T47D (cell line): ENCODE measurements at regions not wholly inside any gene's neighbourhood (a gene's known extent, or its start where the extent isn't known, plus 50 kb on each side); places are given as distances from the start of the nearest gene placed in this dataset.

Source experiments
- DNase-seq, 2 experiments: peaks; one replicate each; pipeline versions ENCODE4 v3.0.0 to v3.0.0-alpha.2; 2011 to 2012; ENCODE audit warnings: low read depth in 1 of 2, low spot score in 1 of 2
- JUND ChIP-seq: IDR thresholded peaks from 2 replicates; pipeline ENCODE4 v1.6.1; 2012; ENCODE audit warnings: low read depth
- in situ Hi-C: cut with HindIII; loops from 2 replicates; pipeline ENCODE4 v1.10.0; 2016; ENCODE audit warnings: low sequenced_read_pairs, low pct_unique_long_range_greater_than_20kb

- DNase-seq = peak in 1 of 2 experiments; percentile 3
- TF ChIP-seq JUND = no peak
- in situ Hi-C loops = no loop called here
Measured at GRCh38 chr2:82282111-82282882, 1977.7 kb upstream of the LRRTM1 start.

- TF ChIP-seq JUND = no peak
- no peak for DNase-seq
- in situ Hi-C loops = no loop called here
Measured at GRCh38 chr2:82279367-82279766, 1974.8 kb upstream of the LRRTM1 start.

DNA sequence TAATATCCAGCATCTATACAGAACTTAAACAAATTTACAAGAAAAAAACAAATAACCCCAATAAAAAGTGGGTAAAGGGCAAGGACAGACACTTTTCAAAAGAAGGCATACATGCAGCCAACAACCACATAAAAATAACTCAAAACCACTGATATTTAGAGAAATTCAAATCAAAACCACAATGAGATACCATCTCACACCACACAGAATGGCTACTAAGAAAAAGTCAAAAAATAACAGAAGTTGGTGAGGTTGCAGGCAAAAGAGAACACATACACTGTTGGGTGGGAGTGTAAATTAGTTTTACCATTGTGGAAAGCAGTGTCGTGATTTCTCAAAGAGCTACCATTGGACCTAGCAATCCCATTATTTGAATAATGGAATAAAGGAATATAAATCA lies 1973.9 kb upstream of the LRRTM1 start:
- DNase-seq = no peak
- TF ChIP-seq JUND = no peak
- in situ Hi-C loops = no loop called here

- in situ Hi-C loops = no loop called here
- TF ChIP-seq JUND = no peak
- peak in 1 of 2 experiments; percentile 44 for DNase-seq
Measured at GRCh38 chr2:82275599-82275998, 1971.0 kb upstream of the LRRTM1 start.

DNA sequence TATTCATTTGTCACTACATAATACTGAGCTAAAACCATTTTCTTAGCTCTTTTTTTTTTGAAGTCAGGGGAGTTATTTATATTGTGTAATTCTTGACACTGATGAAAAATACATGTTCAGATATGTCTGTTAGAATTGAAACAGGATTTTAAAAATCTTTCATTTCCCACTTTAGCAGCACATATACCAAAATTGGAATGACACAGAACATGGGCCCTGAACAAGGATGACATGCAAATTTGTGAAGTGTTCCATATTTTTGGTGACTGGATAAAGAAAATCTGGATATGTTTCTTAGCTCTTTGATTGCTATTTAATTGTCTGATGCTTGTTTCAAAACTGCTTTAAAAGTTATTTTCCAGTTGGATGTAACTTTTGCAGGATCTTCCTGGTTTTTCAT lies 1963.9 kb upstream of the LRRTM1 start:
- in situ Hi-C loops = no loop called here
- DNase-seq = no peak
- no peak for TF ChIP-seq JUND

- no peak for DNase-seq
- no peak for TF ChIP-seq JUND
- in situ Hi-C loops = no loop called here
Measured at GRCh38 chr2:82260521-82260920, 1956.0 kb upstream of the LRRTM1 start.

DNA sequence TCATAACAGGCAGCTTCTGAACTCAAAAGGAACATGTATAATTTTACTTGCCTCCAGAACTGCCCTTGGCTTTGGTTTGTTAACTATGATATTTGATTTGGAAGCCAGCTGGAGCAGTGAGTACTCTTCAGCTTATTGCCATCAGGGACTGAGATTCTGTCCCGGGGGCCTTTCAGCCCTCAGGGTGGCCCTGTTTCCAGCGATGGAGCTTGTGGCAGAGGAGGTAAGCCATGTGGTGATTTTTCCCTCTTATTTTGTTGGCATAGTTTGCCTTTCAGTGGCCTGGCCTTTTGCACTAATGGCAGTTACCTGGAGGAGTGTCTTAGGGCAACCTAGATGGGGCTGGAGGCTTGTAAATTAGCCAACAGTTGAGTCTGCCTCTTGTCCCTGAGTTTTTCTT lies 1955.0 kb upstream of the LRRTM1 start:
- no peak for TF ChIP-seq JUND

GRCh38 chr2:82257796-82258555 lies 1953.4 kb upstream of the LRRTM1 start:
- in situ Hi-C loops = no loop called here
- TF ChIP-seq JUND = no peak
- DNase-seq = no peak

More for the DNA sequence above, 1955.0 kb upstream of the LRRTM1 start:
- in situ Hi-C loops = no loop called here
- DNase-seq = no peak

GRCh38 chr2:82256983-82257632 lies 1952.6 kb upstream of the LRRTM1 start:
- no peak for DNase-seq
- TF ChIP-seq JUND = no peak
- in situ Hi-C loops = no loop called here

- in situ Hi-C loops = no loop called here
- no peak for TF ChIP-seq JUND
- no peak for DNase-seq
Measured at GRCh38 chr2:82256288-82256687, 1951.7 kb upstream of the LRRTM1 start.

GRCh38 chr2:82254728-82255127 lies 1950.2 kb upstream of the LRRTM1 start:
- TF ChIP-seq JUND = no peak
- no peak for DNase-seq
- in situ Hi-C loops = no loop called here

GRCh38 chr2:82246220-82246775 lies 1941.7 kb upstream of the LRRTM1 start:
- no peak for TF ChIP-seq JUND
- DNase-seq = no peak
- in situ Hi-C loops = no loop called here

DNA sequence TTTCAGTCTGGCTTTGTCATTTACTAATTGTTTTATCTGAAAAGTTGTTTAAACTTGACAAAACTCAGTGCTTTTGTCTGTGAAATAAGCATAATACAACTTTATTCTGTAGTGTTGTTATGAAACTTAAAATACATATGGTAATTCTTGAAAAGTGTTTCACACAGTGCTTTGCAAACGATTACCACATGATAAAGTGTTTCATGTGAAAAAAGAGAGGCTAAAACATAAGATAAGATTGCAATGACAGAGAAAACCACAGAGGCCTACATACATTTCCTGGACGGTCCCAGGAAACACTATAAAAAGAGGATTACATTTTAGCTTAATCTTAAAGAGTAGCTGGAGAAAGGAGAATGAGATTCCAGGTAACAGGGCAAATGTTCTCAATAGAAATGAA lies 1934.6 kb upstream of the LRRTM1 start:
- in situ Hi-C loops = no loop called here
- no peak for TF ChIP-seq JUND
- DNase-seq = no peak
